EL (cell line): ENCODE measurements at regions not wholly inside any gene's neighbourhood (a gene's known extent, or its start where the extent isn't known, plus 50 kb on each side); places are given as distances from the start of the nearest gene placed in this dataset.

ENCODE experiments used
- DNase-seq: peaks from one replicate; pipeline ENCODE4 v3.0.0-alpha.2; 2016

- no peak for DNase-seq
Measured at GRCh38 chr6:146904596-146904995, 299.6 kb upstream of the STXBP5 start.

- DNase-seq: peak; percentile 84
Measured at GRCh38 chr6:146905181-146905704, 299.0 kb upstream of the STXBP5 start.

- DNase-seq: no peak
Measured at GRCh38 chr6:146908786-146909185, 295.4 kb upstream of the STXBP5 start.

GRCh38 chr6:146909376-146909775 lies 294.8 kb upstream of the STXBP5 start:
- no peak for DNase-seq

GRCh38 chr6:146909886-146910285 lies 294.3 kb upstream of the STXBP5 start:
- DNase-seq: no peak

- no peak for DNase-seq
Measured at GRCh38 chr6:146910611-146911010, 293.6 kb upstream of the STXBP5 start.

- DNase-seq: no peak
Measured at GRCh38 chr6:146911635-146912215, 292.5 kb upstream of the STXBP5 start.

GRCh38 chr6:146912730-146913685 lies 291.2 kb upstream of the STXBP5 start:
- DNase-seq: no peak

- DNase-seq: peak; percentile 99
Measured at GRCh38 chr6:146913842-146914488, 290.3 kb upstream of the STXBP5 start.

- peak; percentile 95 for DNase-seq
Measured at GRCh38 chr6:146914489-146915483, 289.4 kb upstream of the STXBP5 start.

GRCh38 chr6:146915671-146916127 lies 288.5 kb upstream of the STXBP5 start:
- DNase-seq: peak; percentile 74

GRCh38 chr6:146916435-146917025 lies 287.7 kb upstream of the STXBP5 start:
- no peak for DNase-seq

- no peak for DNase-seq
Measured at GRCh38 chr6:146917182-146917581, 287.0 kb upstream of the STXBP5 start.

GRCh38 chr6:146917979-146918378 lies 286.2 kb upstream of the STXBP5 start:
- DNase-seq: no peak

GRCh38 chr6:146919017-146919416 lies 285.2 kb upstream of the STXBP5 start:
- DNase-seq: no peak

GRCh38 chr6:146923205-146923833 lies 280.9 kb upstream of the STXBP5 start:
- DNase-seq: no peak

- no peak for DNase-seq
Measured at GRCh38 chr6:146925846-146926245, 278.4 kb upstream of the STXBP5 start.

GRCh38 chr6:146928503-146928902 lies 275.7 kb upstream of the STXBP5 start:
- no peak for DNase-seq

- DNase-seq: no peak
Measured at GRCh38 chr6:146931214-146931613, 273.0 kb upstream of the STXBP5 start.

- no peak for DNase-seq
Measured at GRCh38 chr6:146937316-146937715, 266.9 kb upstream of the STXBP5 start.

GRCh38 chr6:146938266-146938665 lies 266.0 kb upstream of the STXBP5 start:
- no peak for DNase-seq
